ENCODE measurements at regions not wholly inside any gene's neighbourhood (a gene's known extent, or its start where the extent isn't known, plus 50 kb on each side); places are given as distances from the start of the nearest gene placed in this dataset.

DNA sequence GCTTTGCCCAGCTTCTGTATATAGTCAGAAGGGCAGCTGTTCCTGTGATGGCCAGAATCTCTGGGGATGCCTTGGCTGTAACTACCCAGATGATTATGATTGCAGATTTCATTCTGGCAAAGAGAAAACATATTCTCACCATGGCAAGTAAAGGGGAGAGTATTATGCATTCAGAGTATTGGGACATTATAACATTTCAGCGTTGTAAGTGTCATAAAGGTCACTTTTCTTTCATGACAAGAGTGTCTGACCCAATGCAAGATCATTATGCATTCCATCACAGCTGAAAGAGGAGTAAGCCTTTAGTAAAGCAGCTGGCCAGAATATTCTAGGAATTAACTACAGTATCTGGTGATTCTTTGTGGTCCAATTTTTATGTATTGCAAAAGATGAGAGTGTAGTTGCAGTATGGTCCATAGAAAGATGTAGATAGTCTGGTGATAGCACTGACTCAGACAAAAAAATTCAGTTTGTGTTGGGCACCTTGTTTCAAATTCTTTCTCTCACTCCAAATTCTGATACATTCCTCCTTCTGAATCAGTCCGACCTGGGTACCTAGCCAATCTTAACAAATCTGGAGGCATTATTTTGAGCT lies 2366.3 kb downstream of the PCDH7 start:
- Histone ChIP-seq H2BK12ac (ENCODE audit: insufficient read length, low read depth, low read length) (no peak overlapping the region), H3K9me3 (ENCODE audit: control insufficient read depth, low read depth, low read length) (no peaks in the 10 kb centered on the region), H3K23me2 (ENCODE audit: insufficient read length, low read depth, low read length, poor library complexity, severe bottlenecking) (no peaks in the 10 kb centered on the region), H3K27me3 (ENCODE audit: insufficient read depth, low read length) (no peaks in the 10 kb centered on the region), H3K18ac (ENCODE audit: insufficient read length, low read depth, low read length) (no peak overlapping the region), H3K79me1 (ENCODE audit: insufficient read depth, low read depth, low read length, poor library complexity, severe bottlenecking) (no peaks in the 10 kb centered on the region), H4K20me1 (ENCODE audit: control insufficient read depth, insufficient read depth, insufficient read length) (no peaks in the 10 kb centered on the region), H3T11ph (ENCODE audit: low read length) (no peak overlapping the region), H3K9ac (ENCODE audit: extremely low read depth, insufficient read length, low read length) (no peak overlapping the region), H4K8ac (replicated peaks; ENCODE audit: insufficient read length, low read depth, low read length) (no peak overlapping the region), H3K27ac (ENCODE audit: insufficient read length, low read depth, low read length) (no peak overlapping the region), H3K4ac (ENCODE audit: low read depth, low read length) (no peak overlapping the region), H2BK120ac (ENCODE audit: low read depth, low read length, poor library complexity, severe bottlenecking) (no peak overlapping the region), H3K4me2 (ENCODE audit: insufficient read depth, insufficient read length, low read length) (no peak overlapping the region), H2BK5ac (ENCODE audit: insufficient read length, low read length) (no peak overlapping the region), H2AK5ac (ENCODE audit: insufficient read length, low read length) (no peak overlapping the region), H2BK15ac (ENCODE audit: low read depth, low read length) (no peak overlapping the region), H3K4me1 (ENCODE audit: insufficient read depth, low read length) (no peaks in the 10 kb centered on the region), H2BK20ac (ENCODE audit: low read depth, low read length, poor library complexity, severe bottlenecking) (no peak overlapping the region), H4K5ac (ENCODE audit: insufficient read length, low read depth, low read length) (no peak overlapping the region), H3K56ac (ENCODE audit: insufficient read length, low read depth, low read length) (no peak overlapping the region), H3K23ac (ENCODE audit: insufficient read length, low read depth, low read length) (no peak overlapping the region), H3K14ac (ENCODE audit: insufficient read depth, low read length) (no peak overlapping the region), H3K79me2 (ENCODE audit: insufficient read depth, low read length) (no peaks in the 10 kb centered on the region), H4K91ac (ENCODE audit: insufficient read length, low read depth, low read length) (no peak overlapping the region), H2AFZ (ENCODE audit: low read length) (no peak overlapping the region)
- Mint-ChIP-seq H3K27me3 (ENCODE audit: low read depth) (no peaks in the 10 kb centered on the region), H3K9me3 (no peaks in the 10 kb centered on the region), H3K4me3 (no peak overlapping the region), H3K36me3 (ENCODE audit: insufficient read depth in 1 of 3, low read depth in 3 of 3) (no peaks in the 10 kb centered on the region), H3K4me1 (peaks cover 2% of the 10 kb centered on the region in 2 experiments; a peak in 2 of 4 replicates), H3K27ac (no peak overlapping the region)
- DNase-seq: no peak
- no CpG with 5 or more reads among the region's 2 CpGs for WGBS (ENCODE audit: extremely low coverage, insufficient read length, low lambda C conversion rate)
- TF ChIP-seq, protein P1, sequence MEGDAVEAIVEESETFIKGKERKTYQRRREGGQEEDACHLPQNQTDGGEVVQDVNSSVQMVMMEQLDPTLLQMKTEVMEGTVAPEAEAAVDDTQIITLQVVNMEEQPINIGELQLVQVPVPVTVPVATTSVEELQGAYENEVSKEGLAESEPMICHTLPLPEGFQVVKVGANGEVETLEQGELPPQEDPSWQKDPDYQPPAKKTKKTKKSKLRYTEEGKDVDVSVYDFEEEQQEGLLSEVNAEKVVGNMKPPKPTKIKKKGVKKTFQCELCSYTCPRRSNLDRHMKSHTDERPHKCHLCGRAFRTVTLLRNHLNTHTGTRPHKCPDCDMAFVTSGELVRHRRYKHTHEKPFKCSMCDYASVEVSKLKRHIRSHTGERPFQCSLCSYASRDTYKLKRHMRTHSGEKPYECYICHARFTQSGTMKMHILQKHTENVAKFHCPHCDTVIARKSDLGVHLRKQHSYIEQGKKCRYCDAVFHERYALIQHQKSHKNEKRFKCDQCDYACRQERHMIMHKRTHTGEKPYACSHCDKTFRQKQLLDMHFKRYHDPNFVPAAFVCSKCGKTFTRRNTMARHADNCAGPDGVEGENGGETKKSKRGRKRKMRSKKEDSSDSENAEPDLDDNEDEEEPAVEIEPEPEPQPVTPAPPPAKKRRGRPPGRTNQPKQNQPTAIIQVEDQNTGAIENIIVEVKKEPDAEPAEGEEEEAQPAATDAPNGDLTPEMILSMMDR (conservative IDR thresholded peaks at IDR 0.05): no peak

Data from H9 (cell line).